Activated naive CD4-positive, alpha-beta T cell treated with anti-CD3 and anti-CD28 coated beads, Interleukin-2, amount 50 U/mL, for 24 hours (primary cell): ENCODE measurements at regions not wholly inside any gene's neighbourhood (a gene's known extent, or its start where the extent isn't known, plus 50 kb on each side); places are given as distances from the start of the nearest gene placed in this dataset.

Source experiments
- H3K27ac Mint-ChIP-seq: one replicate; pipeline ENCODE4 v1.8.0; 2021; ENCODE audit warnings: mild to moderate bottlenecking, mixed read lengths
- H3K27me3 Mint-ChIP-seq: one replicate; pipeline ENCODE4 v1.8.0; 2021; ENCODE audit warnings: mixed read lengths
- H3K36me3 Mint-ChIP-seq: one replicate; pipeline ENCODE4 v1.8.0; 2021; ENCODE audit warnings: mixed read lengths
- H3K4me1 Mint-ChIP-seq: one replicate; pipeline ENCODE4 v1.8.0; 2021; ENCODE audit warnings: mixed read lengths
- H3K4me3 Mint-ChIP-seq: one replicate; pipeline ENCODE4 v1.8.0; 2021; ENCODE audit warnings: mild to moderate bottlenecking, mixed read lengths
- H3K9me3 Mint-ChIP-seq: one replicate; pipeline ENCODE4 v1.8.0; 2021; ENCODE audit warnings: mixed read lengths

DNA sequence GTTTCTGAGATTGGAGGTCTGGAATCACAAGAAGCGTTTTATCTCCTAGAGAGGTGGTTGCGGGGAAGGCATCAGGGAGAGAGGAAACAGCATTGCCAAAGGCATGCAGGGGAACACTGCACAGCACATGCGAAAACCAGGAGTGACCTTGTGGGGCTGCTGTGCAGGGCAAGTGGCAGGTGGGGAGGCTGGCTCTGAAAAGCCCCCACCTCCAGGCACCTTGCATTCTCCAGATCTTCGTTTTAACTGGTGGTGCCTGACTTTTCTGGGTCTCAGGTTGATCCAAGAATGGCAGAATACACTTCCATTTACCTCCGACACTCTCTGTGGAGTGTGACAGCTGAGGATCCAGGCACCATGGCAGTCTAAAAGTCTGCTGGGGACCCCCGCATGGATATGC, 209.4 kb upstream of the LEF1 start:
- H3K4me1 Mint-ChIP-seq = peaks cover 12% of the 10 kb centered on the region
- H3K4me3 Mint-ChIP-seq = no peak overlapping the region
- peaks cover 2% of the 10 kb centered on the region for H3K36me3 Mint-ChIP-seq
- no peaks in the 10 kb centered on the region for H3K27me3 Mint-ChIP-seq
- no peaks in the 10 kb centered on the region for H3K9me3 Mint-ChIP-seq
- H3K27ac Mint-ChIP-seq = no peak overlapping the region

DNA sequence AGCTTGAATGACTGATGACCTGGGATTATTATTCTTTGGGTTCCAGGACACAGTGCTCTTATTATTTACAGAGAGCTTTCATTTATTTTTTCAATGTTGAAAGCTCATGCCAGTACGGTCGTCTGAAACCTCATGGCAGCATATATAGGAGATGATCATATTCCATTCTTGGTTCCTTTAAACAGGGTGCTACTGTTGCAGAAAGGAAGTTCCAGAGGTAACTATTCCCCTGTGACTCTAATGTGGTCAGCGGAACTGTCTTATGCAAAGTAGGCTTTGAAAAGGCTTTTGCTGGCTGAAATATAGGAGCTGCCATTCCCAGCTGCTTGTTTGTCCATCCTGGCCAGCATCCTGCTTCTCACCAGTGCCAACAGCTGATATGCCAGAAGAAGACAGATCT, 208.3 kb upstream of the LEF1 start:
- H3K4me3 Mint-ChIP-seq = no peak overlapping the region
- H3K36me3 Mint-ChIP-seq = no peaks in the 10 kb centered on the region
- H3K4me1 Mint-ChIP-seq = peaks cover 16% of the 10 kb centered on the region
- H3K27ac Mint-ChIP-seq = no peak overlapping the region
- H3K9me3 Mint-ChIP-seq = no peaks in the 10 kb centered on the region
- no peaks in the 10 kb centered on the region for H3K27me3 Mint-ChIP-seq

DNA sequence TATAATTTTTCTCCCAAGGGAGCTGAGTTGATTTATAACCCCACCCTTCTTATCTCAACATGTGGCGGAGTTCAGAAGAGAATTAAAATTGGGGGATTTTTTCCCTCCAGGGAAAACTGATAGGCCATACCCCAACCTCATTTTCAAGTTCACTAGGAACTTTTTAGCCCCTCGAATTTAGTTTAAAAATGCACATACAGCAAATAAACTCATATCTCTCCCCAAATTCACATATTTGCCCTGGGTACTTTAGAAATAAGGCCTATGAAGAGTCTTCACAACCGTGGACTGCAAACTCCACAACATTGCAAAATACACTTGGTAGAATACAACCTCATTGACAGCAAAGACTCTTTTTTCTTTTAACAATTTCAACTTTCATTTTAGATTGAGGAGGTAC, 206.7 kb upstream of the LEF1 start:
- Mint-ChIP-seq H3K9me3 (no peaks in the 10 kb centered on the region), H3K27ac (no peak overlapping the region), H3K4me1 (peaks cover 32% of the 10 kb centered on the region), H3K27me3 (no peaks in the 10 kb centered on the region), H3K36me3 (no peaks in the 10 kb centered on the region), H3K4me3 (no peak overlapping the region)

DNA sequence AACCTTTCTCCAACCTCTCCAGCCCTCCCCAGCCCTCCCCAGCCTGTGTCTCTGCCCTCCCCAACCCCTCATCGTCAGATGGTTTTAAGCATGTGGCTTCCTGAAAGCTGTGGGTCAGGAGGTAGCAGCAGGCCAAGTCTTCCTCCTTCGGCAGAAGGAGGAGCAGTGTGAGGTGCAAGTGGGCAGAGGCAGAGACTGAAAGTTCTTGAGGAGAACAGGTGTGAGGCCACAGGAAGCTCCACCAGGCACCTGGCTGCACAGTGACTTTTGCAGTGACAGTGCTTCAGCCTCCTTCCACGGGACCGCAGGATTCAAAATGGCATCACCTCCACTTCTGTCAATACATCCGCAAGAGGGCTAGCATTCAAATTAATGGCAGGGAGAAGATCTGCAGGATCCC, 203.9 kb upstream of the LEF1 start:
- peaks cover 48% of the 10 kb centered on the region for H3K4me1 Mint-ChIP-seq
- no peak overlapping the region for H3K27ac Mint-ChIP-seq
- H3K9me3 Mint-ChIP-seq = no peaks in the 10 kb centered on the region
- H3K27me3 Mint-ChIP-seq = no peaks in the 10 kb centered on the region
- H3K4me3 Mint-ChIP-seq = peak overlapping the region; percentile 57
- H3K36me3 Mint-ChIP-seq = no peaks in the 10 kb centered on the region

DNA sequence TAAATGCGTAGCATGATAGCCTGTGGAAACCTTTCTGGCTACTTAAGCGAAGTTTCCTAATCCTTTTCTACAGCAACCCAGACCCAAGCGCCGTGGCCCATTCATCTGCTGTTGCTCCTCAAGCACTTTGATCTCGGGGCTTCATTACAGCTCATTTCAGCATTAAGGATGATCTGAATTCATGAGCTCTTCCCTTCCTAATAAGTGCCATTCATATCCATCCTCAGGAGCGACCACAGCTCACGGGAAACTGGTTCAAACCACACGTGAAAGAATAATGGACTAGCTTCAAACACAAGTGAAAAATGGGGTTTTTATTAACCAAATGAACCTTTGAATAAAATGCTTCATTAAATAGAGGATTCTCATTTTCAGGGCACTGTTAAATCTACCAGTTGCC, 202.6 kb upstream of the LEF1 start:
- Mint-ChIP-seq H3K4me1 (peaks cover 55% of the 10 kb centered on the region), H3K36me3 (no peaks in the 10 kb centered on the region), H3K27me3 (no peaks in the 10 kb centered on the region), H3K27ac (peak overlapping the region; percentile 63), H3K4me3 (peak overlapping the region; percentile 85), H3K9me3 (no peaks in the 10 kb centered on the region)

DNA sequence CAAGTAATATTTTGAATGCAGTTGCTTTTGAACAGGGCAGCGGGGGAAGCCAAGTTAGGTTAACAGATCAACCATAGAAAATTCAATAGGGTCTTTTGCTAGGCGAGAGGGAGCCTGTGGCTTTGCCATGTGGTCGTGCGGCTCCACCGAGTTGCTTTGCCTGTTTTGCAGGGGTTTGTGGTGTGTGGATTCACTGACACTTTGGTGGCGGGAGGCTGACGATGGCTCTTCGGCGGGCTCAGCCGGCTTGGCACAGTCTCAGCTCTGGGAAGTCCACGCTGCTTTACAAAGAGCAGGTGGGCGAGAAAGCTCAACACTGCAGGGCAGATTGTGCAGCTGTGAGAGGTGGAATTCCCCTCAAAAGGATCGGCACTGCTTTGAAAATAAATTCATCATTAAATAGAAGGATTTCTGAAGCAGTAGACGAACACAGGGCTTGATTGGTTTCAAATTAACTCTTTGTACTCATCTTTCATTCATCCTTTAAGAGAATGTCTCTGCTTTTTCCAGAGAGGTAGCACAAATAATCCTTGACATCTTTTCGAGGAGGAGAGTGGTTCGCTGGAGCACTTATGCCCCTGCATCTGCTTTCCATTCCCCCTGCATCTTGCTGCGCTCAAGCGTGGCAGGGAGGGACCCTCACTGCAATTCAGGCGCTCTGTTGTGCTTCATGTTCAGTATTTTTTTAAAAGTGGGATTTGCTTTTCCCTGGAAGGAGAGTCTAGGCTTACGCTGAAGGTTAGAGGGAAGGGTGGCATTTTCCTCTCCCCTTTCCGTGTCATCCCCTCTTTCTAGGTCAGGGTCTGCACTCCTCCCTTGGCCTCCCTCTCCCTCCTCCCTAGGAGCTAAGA, 201.8 kb upstream of the LEF1 start:
- no peaks in the 10 kb centered on the region for H3K9me3 Mint-ChIP-seq
- H3K27ac Mint-ChIP-seq = peak overlapping the region; percentile 64
- H3K27me3 Mint-ChIP-seq = no peaks in the 10 kb centered on the region
- H3K4me1 Mint-ChIP-seq = peaks cover 57% of the 10 kb centered on the region
- H3K4me3 Mint-ChIP-seq = peak overlapping the region; percentile 85
- H3K36me3 Mint-ChIP-seq = no peaks in the 10 kb centered on the region

DNA sequence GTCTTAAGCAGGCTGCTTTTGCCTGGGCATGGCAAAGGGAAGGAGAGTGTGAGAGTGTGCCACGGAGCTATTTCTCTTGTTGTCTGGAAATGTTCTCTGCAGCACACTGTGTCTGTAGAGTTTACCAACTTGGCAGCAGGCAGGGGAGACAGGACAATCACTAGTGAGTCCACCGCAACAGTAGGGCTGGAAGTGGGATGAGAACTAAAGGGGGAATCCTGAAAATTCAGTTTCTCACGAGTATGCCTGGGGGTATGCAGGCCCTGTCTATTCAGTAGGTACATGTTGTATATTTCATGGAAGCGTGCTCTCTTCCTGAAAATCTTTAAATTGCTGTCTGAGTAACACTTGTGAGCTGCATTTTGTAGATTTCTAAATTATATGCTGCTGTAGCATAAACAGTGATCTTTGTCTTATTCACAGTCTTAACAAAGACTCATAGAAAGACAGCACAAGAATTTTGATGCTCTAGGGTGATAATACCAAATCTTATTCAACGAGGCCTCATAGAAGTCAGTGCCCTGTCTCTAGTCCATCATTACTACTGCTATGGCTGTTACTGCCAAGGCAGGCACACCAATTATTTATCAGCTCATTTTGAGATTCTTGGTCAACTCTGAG, 200.4 kb upstream of the LEF1 start:
- Mint-ChIP-seq H3K9me3 (no peaks in the 10 kb centered on the region), H3K27me3 (no peaks in the 10 kb centered on the region), H3K4me3 (peak overlapping the region; percentile 53), H3K27ac (peak overlapping the region; percentile 30), H3K36me3 (no peaks in the 10 kb centered on the region), H3K4me1 (peaks cover 57% of the 10 kb centered on the region)

DNA sequence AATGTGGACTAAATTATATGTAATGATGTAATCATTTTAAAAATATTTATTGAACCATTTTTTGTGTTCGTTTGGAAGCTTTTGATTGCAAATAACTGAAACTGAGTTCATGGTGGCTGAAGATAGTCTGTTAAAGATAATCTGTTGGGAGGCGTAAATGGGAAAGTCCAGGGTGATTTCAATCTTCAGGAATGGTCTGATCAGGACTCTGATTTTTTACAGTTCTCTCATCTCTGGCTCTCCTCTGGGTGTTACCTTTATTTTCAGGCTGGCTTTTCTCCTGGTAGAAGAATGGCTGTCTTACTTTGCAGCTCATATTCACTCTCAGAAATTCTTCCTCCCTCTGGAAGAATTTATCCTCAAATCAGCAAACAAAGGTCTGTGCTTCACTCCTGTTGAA, 199.0 kb upstream of the LEF1 start:
- H3K27ac Mint-ChIP-seq = no peak overlapping the region
- H3K4me3 Mint-ChIP-seq = no peak overlapping the region
- H3K4me1 Mint-ChIP-seq = peaks cover 48% of the 10 kb centered on the region
- no peaks in the 10 kb centered on the region for H3K36me3 Mint-ChIP-seq
- H3K27me3 Mint-ChIP-seq = no peaks in the 10 kb centered on the region
- H3K9me3 Mint-ChIP-seq = no peaks in the 10 kb centered on the region

DNA sequence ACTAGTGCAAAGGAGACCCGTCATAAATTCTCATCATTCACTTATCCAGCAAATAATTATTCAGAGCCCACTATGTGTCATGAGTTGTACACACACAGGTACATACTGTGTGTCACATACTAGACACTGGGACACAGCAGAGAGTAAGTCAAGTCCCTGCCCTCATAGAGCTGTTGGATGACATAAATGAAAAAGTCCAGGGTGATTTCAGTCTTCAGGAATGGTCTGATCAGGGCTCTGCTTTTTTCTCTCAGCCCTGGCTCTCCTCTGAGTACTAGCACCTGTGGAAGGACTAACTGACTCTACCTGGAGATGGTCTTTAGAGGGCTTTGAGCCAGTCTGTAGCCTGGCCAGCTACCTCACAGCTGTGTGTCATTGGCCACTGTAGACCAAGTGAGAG, 198.0 kb upstream of the LEF1 start:
- Mint-ChIP-seq H3K27ac (peak overlapping the region; percentile 62), H3K4me1 (peaks cover 52% of the 10 kb centered on the region), H3K4me3 (no peak overlapping the region), H3K27me3 (no peaks in the 10 kb centered on the region), H3K9me3 (no peaks in the 10 kb centered on the region), H3K36me3 (no peaks in the 10 kb centered on the region)

DNA sequence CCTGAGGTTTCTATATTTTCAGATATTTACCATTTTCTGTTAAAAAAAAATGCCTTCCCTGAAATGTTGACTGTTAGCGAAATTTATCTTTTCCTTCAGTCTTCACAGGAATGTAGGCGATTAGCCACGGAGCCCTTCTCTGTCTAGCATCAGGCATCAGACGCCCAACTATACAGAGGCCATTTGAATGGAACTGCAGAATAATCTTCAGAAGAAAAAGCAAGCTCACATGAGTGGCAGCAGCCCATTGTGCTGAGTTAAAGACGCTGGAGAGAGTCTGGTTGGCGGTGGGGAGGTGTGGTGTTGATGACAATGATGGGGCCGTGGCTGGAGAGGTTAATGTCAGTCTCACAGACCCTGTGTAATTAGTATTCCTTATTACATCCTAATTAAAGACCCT, 196.8 kb upstream of the LEF1 start:
- H3K4me1 Mint-ChIP-seq = peaks cover 52% of the 10 kb centered on the region
- no peak overlapping the region for H3K27ac Mint-ChIP-seq
- no peak overlapping the region for H3K4me3 Mint-ChIP-seq
- H3K36me3 Mint-ChIP-seq = no peaks in the 10 kb centered on the region
- no peaks in the 10 kb centered on the region for H3K27me3 Mint-ChIP-seq
- H3K9me3 Mint-ChIP-seq = no peaks in the 10 kb centered on the region

DNA sequence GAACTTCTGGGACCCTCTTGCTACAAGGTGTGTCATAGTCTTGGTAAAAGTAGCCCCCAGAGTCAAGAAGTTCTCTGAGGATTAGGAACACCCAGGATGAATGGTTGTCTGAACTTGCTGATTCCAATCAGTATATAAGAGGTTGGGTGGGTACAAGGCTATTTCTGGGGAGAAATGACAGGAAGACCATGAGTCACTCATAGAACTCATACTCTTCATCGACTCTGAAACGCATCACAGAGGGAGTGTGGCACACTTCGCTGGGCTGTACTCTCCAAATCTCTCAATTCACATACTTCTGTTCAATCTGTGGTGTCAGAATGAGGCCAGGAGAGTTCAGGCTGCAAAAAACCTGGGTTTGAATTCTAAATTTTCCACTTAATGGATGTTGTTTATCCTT, 193.2 kb upstream of the LEF1 start:
- Mint-ChIP-seq H3K27ac (peak overlapping the region; percentile 21), H3K36me3 (no peaks in the 10 kb centered on the region), H3K4me3 (peak overlapping the region; percentile 3), H3K9me3 (no peaks in the 10 kb centered on the region), H3K27me3 (no peaks in the 10 kb centered on the region), H3K4me1 (peaks cover 71% of the 10 kb centered on the region)

DNA sequence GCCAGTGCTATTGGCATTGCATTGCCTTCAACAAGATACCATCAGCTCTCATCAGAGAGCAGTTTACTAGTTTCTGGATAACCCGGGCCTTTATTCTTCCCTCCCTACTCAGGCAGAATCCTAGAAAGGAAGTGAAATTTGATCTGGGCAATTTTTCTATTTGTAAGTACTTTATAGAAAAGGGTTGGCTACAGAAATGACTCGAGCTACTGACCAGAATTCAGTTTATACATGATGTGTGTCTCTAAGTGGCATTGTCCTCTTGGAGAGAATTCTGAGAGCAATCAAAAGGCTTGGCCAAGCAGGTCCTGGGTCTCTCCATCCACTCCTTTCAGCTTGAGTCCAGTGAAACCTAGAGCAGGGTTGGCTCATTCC, 192.7 kb upstream of the LEF1 start:
- Mint-ChIP-seq H3K4me3 (no peak overlapping the region), H3K9me3 (no peaks in the 10 kb centered on the region), H3K27me3 (no peaks in the 10 kb centered on the region), H3K27ac (no peak overlapping the region), H3K36me3 (no peaks in the 10 kb centered on the region), H3K4me1 (peaks cover 71% of the 10 kb centered on the region)

DNA sequence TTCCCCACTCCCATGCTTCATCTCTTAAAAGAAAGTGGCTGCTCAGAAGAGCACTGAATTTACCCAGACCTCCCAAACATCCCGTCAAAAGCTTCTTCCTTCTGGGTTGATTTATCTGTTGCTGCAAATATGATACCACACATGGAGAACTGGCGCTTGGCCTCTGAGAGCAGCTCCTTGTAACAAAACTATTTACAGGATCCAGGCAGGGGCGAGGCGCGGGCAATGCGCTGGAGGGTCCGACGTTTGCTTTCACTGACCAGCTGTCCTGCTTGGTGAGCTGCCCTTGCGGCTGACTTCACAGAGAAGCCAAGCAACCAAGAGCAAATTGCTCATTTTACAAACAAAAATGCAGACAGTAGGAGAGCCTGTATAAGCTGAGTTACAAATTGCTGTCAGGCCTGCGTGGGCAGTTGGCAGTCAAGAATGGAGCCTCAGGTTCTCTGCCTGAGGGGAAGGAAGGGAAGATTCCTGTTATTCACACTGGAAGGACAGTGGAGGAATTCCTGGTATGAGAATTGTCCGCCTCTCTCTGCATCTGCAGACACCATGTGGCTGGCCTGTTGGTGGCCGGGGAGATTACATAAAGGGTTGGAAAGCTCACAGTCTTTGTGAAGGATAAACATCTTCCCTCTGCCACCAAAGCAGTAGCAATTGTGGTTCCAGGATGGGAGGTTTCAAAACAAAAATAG, 192.2 kb upstream of the LEF1 start:
- Mint-ChIP-seq H3K36me3 (no peaks in the 10 kb centered on the region), H3K4me1 (peaks cover 72% of the 10 kb centered on the region), H3K9me3 (no peaks in the 10 kb centered on the region), H3K27me3 (no peaks in the 10 kb centered on the region), H3K4me3 (peak overlapping the region; percentile 28), H3K27ac (peak overlapping the region; percentile 1)

DNA sequence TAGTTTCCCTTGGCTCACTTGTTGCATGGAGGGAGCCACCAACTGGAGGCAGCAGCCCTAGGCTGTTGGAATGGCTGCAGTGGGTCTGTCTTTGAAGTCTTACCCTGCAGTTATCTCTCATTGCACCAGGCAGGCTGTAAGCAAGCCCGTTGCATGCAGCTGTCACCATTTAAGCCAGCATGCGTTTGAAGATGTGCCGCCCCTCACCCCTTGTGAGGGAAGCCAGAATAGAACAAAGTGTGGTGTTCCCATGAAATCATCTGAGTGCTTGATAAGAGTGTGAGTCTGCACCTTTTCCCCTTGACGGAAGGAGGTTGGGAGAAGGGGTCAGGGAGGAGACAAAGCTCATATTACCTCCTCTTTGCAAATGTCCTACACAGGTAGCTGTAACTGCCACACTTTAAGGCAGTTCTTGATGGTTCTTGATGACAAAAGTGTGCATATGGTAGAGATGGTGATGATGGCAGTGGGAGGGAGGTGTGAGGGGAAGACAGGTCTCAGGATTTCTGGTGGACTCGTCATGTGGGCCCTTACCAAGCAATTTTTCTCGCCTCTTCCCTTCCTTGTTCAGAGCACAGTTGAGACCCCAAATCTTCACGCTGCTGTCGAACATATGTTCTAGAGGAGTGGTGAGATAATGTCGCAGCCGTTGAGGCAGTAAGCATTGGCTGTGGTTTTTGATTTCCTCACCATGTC, 191.4 kb upstream of the LEF1 start:
- Mint-ChIP-seq H3K4me1 (peaks cover 80% of the 10 kb centered on the region), H3K27ac (peak overlapping the region; percentile 1), H3K36me3 (no peaks in the 10 kb centered on the region), H3K4me3 (peak overlapping the region; percentile 47), H3K9me3 (no peaks in the 10 kb centered on the region), H3K27me3 (no peaks in the 10 kb centered on the region)

DNA sequence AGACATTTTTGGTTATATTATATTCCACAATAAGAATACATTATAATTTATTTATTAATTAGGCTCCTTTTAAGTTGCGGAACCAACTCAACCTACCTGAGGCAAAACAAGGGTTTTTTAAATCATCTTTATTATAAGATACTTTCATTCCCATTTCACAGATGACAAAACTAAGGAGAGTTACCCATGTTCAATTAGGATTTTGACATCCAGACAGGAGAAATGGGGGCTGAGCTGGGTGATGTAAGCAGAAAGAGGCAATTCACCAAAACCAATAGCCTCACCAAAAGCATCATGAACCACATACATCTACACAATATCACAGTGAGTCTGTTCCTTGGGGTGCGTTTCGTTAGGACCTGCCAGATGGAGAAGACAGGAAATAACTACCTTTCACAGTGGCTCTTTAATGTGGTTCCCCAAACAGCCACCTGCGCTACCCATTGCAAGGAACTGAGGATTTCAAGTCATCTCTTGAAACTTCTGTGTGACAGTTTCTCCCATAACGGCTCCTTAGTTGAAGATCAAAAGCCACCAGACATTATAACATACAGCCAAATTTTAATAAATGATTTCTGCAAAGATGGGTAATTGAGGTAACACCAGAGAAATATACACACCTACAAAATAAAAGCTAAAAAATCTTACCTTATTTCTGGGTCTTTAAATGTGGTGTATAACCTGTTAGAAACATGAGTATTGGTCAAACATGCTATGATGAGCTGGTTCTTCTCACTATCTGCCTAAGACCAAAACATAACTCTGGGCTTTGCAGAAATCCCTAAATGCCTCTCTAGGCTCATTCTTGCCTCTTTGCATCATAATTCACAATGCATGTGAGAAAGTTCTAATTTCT, 190.6 kb upstream of the LEF1 start:
- Mint-ChIP-seq H3K36me3 (no peaks in the 10 kb centered on the region), H3K9me3 (no peaks in the 10 kb centered on the region), H3K27ac (peak overlapping the region; percentile 72), H3K4me1 (peaks cover 88% of the 10 kb centered on the region), H3K27me3 (no peaks in the 10 kb centered on the region), H3K4me3 (peak overlapping the region; percentile 58)
